ENCODE measurements at regions not wholly inside any gene's neighbourhood (a gene's known extent, or its start where the extent isn't known, plus 50 kb on each side); places are given as distances from the start of the nearest gene placed in this dataset.

DNA sequence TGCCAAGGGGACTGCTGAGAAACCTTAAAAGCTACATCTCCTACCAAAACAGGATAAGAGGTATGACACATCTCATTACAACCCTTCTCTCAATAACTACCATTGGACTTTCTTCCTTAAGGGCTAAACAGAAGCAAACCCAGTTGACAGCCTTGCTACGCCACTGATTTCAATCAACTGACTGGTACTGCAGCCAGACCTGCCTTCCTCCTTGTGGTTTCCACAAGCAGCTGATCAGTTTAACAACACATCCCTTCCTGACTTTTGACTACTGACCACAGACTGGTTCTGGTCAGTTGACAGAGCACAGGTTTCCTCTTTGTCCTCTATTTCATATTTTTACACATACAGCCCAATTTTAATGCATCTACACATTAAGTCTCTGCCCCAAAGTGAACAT is 108.8 kb downstream of the ADAMTS1 start:
- no peak overlapping the region for H3K4me3 ChIP-seq (ENCODE audit: low read depth in 1 of 3, low read length in 3 of 3)
- H3K9ac ChIP-seq (ENCODE audit: low read depth in 1 of 2, low read length in 2 of 2): no peak overlapping the region
- no peak overlapping the region for H3K27ac ChIP-seq (ENCODE audit: low read depth in 1 of 2, low read length in 2 of 2)
- peaks cover 0 to 9% (median 0%) of the 10 kb centered on the region in 4 donors for H3K27me3 ChIP-seq (ENCODE audit: control insufficient read depth in 4 of 4, insufficient read depth in 4 of 4, low read length in 3 of 4)
- no peaks in the 10 kb centered on the region for H3K9me3 ChIP-seq (ENCODE audit: control insufficient read depth in 4 of 4, low read length in 3 of 4)
- TF ChIP-seq TAF1 (conservative IDR thresholded peaks at IDR 0.05) (no peak), EGR1 (IDR thresholded peaks at IDR 0.05; ENCODE audit: low read depth in 2 of 2) (no peak), HNF4A (conservative IDR thresholded peaks at IDR 0.05) (no peak), SP1 (IDR thresholded peaks at IDR 0.05) (no peak), YY1 (IDR thresholded peaks at IDR 0.05) (no peak)
- DNase-seq (ENCODE audit: low spot score): no peak
- H3K36me3 ChIP-seq (ENCODE audit: control insufficient read depth in 4 of 4, insufficient read depth in 3 of 4, low read depth in 1 of 4, low read length in 3 of 4): no peaks in the 10 kb centered on the region
- no peaks in the 10 kb centered on the region for H3K4me1 ChIP-seq (ENCODE audit: control insufficient read depth in 4 of 4, insufficient read depth in 4 of 4, low read length in 3 of 4)
- WGBS: 73% methylated on average over 1 of the region's 1 CpG

GRCh38 chr21:26732432-26733221 is 112.6 kb downstream of the ADAMTS1 start:
- no peak overlapping the region for H3K9ac ChIP-seq (ENCODE audit: low read depth in 1 of 2, low read length in 2 of 2)
- WGBS: 41% methylated on average over 10 of the region's 10 CpGs

DNA sequence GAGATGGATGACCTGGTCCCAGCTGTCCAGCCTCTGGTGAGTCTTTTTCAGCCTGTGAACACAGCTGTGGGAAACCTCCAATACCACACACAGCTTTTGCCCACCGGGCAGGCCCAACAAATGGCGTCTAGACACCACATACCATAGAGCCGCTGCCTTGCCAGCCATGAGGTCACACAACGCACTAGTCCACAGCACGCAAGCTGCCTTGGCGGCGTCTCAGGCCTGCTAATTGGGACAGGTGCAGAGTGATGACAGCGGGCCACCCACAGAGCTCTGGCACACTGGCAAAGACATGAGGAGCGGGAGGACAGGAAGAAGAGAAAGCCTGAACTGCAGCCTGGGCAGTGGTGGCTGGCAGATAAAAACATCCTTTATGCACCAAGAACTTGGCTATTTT is 125.5 kb downstream of the ADAMTS1 start:
- TF ChIP-seq, protein P1, sequence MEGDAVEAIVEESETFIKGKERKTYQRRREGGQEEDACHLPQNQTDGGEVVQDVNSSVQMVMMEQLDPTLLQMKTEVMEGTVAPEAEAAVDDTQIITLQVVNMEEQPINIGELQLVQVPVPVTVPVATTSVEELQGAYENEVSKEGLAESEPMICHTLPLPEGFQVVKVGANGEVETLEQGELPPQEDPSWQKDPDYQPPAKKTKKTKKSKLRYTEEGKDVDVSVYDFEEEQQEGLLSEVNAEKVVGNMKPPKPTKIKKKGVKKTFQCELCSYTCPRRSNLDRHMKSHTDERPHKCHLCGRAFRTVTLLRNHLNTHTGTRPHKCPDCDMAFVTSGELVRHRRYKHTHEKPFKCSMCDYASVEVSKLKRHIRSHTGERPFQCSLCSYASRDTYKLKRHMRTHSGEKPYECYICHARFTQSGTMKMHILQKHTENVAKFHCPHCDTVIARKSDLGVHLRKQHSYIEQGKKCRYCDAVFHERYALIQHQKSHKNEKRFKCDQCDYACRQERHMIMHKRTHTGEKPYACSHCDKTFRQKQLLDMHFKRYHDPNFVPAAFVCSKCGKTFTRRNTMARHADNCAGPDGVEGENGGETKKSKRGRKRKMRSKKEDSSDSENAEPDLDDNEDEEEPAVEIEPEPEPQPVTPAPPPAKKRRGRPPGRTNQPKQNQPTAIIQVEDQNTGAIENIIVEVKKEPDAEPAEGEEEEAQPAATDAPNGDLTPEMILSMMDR (IDR thresholded peaks at IDR 0.05; ENCODE audit: low read depth, low read length, missing input control): no peak
- TF ChIP-seq, protein P2, sequence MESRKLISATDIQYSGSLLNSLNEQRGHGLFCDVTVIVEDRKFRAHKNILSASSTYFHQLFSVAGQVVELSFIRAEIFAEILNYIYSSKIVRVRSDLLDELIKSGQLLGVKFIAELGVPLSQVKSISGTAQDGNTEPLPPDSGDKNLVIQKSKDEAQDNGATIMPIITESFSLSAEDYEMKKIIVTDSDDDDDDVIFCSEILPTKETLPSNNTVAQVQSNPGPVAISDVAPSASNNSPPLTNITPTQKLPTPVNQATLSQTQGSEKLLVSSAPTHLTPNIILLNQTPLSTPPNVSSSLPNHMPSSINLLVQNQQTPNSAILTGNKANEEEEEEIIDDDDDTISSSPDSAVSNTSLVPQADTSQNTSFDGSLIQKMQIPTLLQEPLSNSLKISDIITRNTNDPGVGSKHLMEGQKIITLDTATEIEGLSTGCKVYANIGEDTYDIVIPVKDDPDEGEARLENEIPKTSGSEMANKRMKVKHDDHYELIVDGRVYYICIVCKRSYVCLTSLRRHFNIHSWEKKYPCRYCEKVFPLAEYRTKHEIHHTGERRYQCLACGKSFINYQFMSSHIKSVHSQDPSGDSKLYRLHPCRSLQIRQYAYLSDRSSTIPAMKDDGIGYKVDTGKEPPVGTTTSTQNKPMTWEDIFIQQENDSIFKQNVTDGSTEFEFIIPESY (IDR thresholded peaks at IDR 0.05): no peak
- Histone ChIP-seq H3K27me3 (ENCODE audit: control insufficient read depth in 4 of 4, insufficient read depth in 4 of 4, low read length in 3 of 4) (no peaks in the 10 kb centered on the region), H3K27ac (ENCODE audit: low read depth in 1 of 2, low read length in 2 of 2) (no peak overlapping the region), H3K9me3 (ENCODE audit: control insufficient read depth in 4 of 4, low read length in 3 of 4) (no peaks in the 10 kb centered on the region), H3K9ac (ENCODE audit: low read depth in 1 of 2, low read length in 2 of 2) (no peak overlapping the region), H3K4me1 (ENCODE audit: control insufficient read depth in 4 of 4, insufficient read depth in 4 of 4, low read length in 3 of 4) (no peaks in the 10 kb centered on the region), H3K36me3 (ENCODE audit: control insufficient read depth in 4 of 4, insufficient read depth in 3 of 4, low read depth in 1 of 4, low read length in 3 of 4) (no peaks in the 10 kb centered on the region), H3K4me3 (ENCODE audit: low read depth in 1 of 3, low read length in 3 of 3) (no peak overlapping the region)
- 84% methylated on average over 9 of the region's 9 CpGs for WGBS
- DNase-seq (ENCODE audit: low spot score): no peak

More at GRCh38 chr21:26732432-26733221, 112.6 kb downstream of the ADAMTS1 start:
- no peaks in the 10 kb centered on the region for H3K36me3 ChIP-seq (ENCODE audit: control insufficient read depth in 4 of 4, insufficient read depth in 3 of 4, low read depth in 1 of 4, low read length in 3 of 4)
- no peaks in the 10 kb centered on the region for H3K4me1 ChIP-seq (ENCODE audit: control insufficient read depth in 4 of 4, insufficient read depth in 4 of 4, low read length in 3 of 4)
- no peak overlapping the region for H3K4me3 ChIP-seq (ENCODE audit: low read depth in 1 of 3, low read length in 3 of 3)
- H3K27ac ChIP-seq (ENCODE audit: low read depth in 1 of 2, low read length in 2 of 2): no peak overlapping the region
- H3K9me3 ChIP-seq (ENCODE audit: control insufficient read depth in 4 of 4, low read length in 3 of 4): no peaks in the 10 kb centered on the region
- TF ChIP-seq, protein P1 (IDR thresholded peaks at IDR 0.05; ENCODE audit: low read depth, low read length, missing input control): peak; percentile 54
- TF ChIP-seq RAD21 (IDR thresholded peaks at IDR 0.05) (peak; percentile 60 to 78), SP1 (IDR thresholded peaks at IDR 0.05) (no peak)
- peak; percentile 37 for DNase-seq (ENCODE audit: low spot score)
- peaks cover 0 to 8% (median 0%) of the 10 kb centered on the region in 4 donors for H3K27me3 ChIP-seq (ENCODE audit: control insufficient read depth in 4 of 4, insufficient read depth in 4 of 4, low read length in 3 of 4)

Data from liver (tissue), 8 donors.